Keratinocyte (primary cell): ENCODE measurements at regions not wholly inside any gene's neighbourhood (a gene's known extent, or its start where the extent isn't known, plus 50 kb on each side); places are given as distances from the start of the nearest gene placed in this dataset.

Source experiments
- DNase-seq: peaks from one replicate; pipeline ENCODE4 v3.0.0-alpha.2; 2011; ENCODE audit warnings: low read depth, missing footprints, low spot score
- FAIRE-seq: peaks from 2 replicates; lab custom pipeline; 2011; peaks lifted over from hg19 to GRCh38; lab: Jason Lieb, UNC
- H2AFZ ChIP-seq: 2 replicates; pipeline ENCODE4 v1.6.0; 2012; ENCODE audit warnings: low read length, control low read depth, inconsistent platforms; ENCODE audit not compliant: control insufficient read depth
- H3K27ac ChIP-seq: 2 replicates; pipeline ENCODE4 v1.5.1; 2011; ENCODE audit warnings: low read length; ENCODE audit not compliant: control insufficient read depth, insufficient read depth
- H3K27me3 ChIP-seq: 3 replicates; pipeline ENCODE4 v1.6.0; 2011; ENCODE audit warnings: low read length; ENCODE audit not compliant: control insufficient read depth, insufficient read depth; ENCODE audit errors: extremely low read depth
- H3K36me3 ChIP-seq, 2 experiments: 2 replicates in 1 of 2; 3 replicates in 1 of 2; pipeline ENCODE4 v1.5.1; 2011; ENCODE audit warnings: low read length in 2 of 2, mild to moderate bottlenecking in 1 of 2; ENCODE audit not compliant: control insufficient read depth in 2 of 2, insufficient read depth in 2 of 2; ENCODE audit errors: extremely low read depth in 1 of 2
- H3K4me1 ChIP-seq: 3 replicates; pipeline ENCODE4 v1.5.1; 2011; ENCODE audit warnings: low read length; ENCODE audit not compliant: control insufficient read depth, insufficient read depth; ENCODE audit errors: extremely low read depth
- H3K4me2 ChIP-seq: 3 replicates; pipeline ENCODE4 v1.6.0; 2011; ENCODE audit warnings: low read depth, low read length; ENCODE audit not compliant: control insufficient read depth, insufficient read depth; ENCODE audit errors: extremely low read depth
- H3K4me3 ChIP-seq, 3 experiments: fragments of 200-600 bp in 1 of 3; sonication (generic) in 1 of 3; 2 replicates in 2 of 3; 3 replicates in 1 of 3; pipeline ENCODE4 v1.5.1; 2011 to 2016; ENCODE audit warnings: low read length in 3 of 3, mild to moderate bottlenecking in 3 of 3, control low read depth in 2 of 3, inconsistent platforms in 1 of 3, low read depth in 1 of 3, mixed read lengths in 1 of 3, mixed run types in 1 of 3, moderate library complexity in 1 of 3; ENCODE audit not compliant: control insufficient read depth in 2 of 3, insufficient read depth in 2 of 3; ENCODE audit errors: extremely low read depth in 1 of 3
- H3K79me2 ChIP-seq: 2 replicates; pipeline ENCODE4 v1.6.0; 2012; ENCODE audit warnings: low read length; ENCODE audit not compliant: control insufficient read depth, insufficient read depth
- H3K9ac ChIP-seq: 3 replicates; pipeline ENCODE4 v1.6.0; 2011; ENCODE audit warnings: low read length; ENCODE audit not compliant: control insufficient read depth, insufficient read depth; ENCODE audit errors: extremely low read depth
- H3K9me1 ChIP-seq: 3 replicates; pipeline ENCODE4 v1.6.0; 2011; ENCODE audit warnings: low read length; ENCODE audit not compliant: control insufficient read depth, insufficient read depth; ENCODE audit errors: extremely low read depth
- H3K9me3 ChIP-seq: 2 replicates; pipeline ENCODE4 v1.5.1; 2012; ENCODE audit warnings: low read depth, low read length; ENCODE audit not compliant: control insufficient read depth
- H4K20me1 ChIP-seq: 3 replicates; pipeline ENCODE4 v1.6.0; 2011; ENCODE audit warnings: low read length; ENCODE audit not compliant: control insufficient read depth, insufficient read depth; ENCODE audit errors: extremely low read depth
- CTCF ChIP-seq, 3 experiments: IDR thresholded peaks in 1 of 3; conservative IDR thresholded peaks in 1 of 3; optimal IDR thresholded peaks in 1 of 3; 2 replicates in 2 of 3; 3 replicates in 1 of 3; pipeline versions ENCODE3 to v1.5.1; 2011; ENCODE audit warnings: low read length in 3 of 3, mild to moderate bottlenecking in 3 of 3, moderate library complexity in 2 of 3, control low read depth in 1 of 3, inconsistent platforms in 1 of 3; ENCODE audit not compliant: insufficient read depth in 2 of 3; ENCODE audit errors: extremely low read depth in 1 of 3
- EZH2 ChIP-seq: IDR thresholded peaks from one replicate; pipeline ENCODE4 v1.6.1; 2012; ENCODE audit warnings: inconsistent platforms, mild to moderate bottlenecking, low read length, moderate library complexity
- dilution Hi-C: fragments of 300-500 bp; cut with MboI; formaldehyde crosslinking; loops from one replicate; pipeline ENCODE4 v1.7.0; 2020; ENCODE audit warnings: low sequenced_read_pairs; ENCODE audit not compliant: extremely low pct_ligation_motif_present

- dilution Hi-C loops: no loop called here
- Histone ChIP-seq H3K27me3 (no peaks in the 10 kb centered on the region), H3K4me3 (no peak overlapping the region), H3K9me1 (no peaks in the 10 kb centered on the region), H2AFZ (no peak overlapping the region), H3K27ac (no peak overlapping the region), H3K9me3 (no peaks in the 10 kb centered on the region), H3K36me3 (no peaks in the 10 kb centered on the region), H4K20me1 (no peaks in the 10 kb centered on the region), H3K9ac (no peak overlapping the region), H3K4me1 (peaks cover 36% of the 10 kb centered on the region), H3K4me2 (no peak overlapping the region), H3K79me2 (no peaks in the 10 kb centered on the region)
- FAIRE-seq: peak; percentile 79
- TF ChIP-seq CTCF (optimal IDR thresholded peaks at IDR 0.05 in 1 of 3, IDR thresholded peaks at IDR 0.05 in 1 of 3, conservative IDR thresholded peaks at IDR 0.05 in 1 of 3; ENCODE audit: extremely low read depth in 1 of 3, insufficient read depth in 2 of 3, low read length in 3 of 3) (no peak), EZH2 (no peak)
- no peak for DNase-seq
Observed at GRCh38 chr13:30121666-30122065, 185.7 kb downstream of the KATNAL1 start.

- DNase-seq (no peak), FAIRE-seq (no peak)
- no peak overlapping the region for H2AFZ ChIP-seq
- no peaks in the 10 kb centered on the region for H3K79me2 ChIP-seq
- H3K9me3 ChIP-seq: no peaks in the 10 kb centered on the region
- no peaks in the 10 kb centered on the region for H3K27me3 ChIP-seq
- TF ChIP-seq CTCF (optimal IDR thresholded peaks at IDR 0.05 in 1 of 3, IDR thresholded peaks at IDR 0.05 in 1 of 3, conservative IDR thresholded peaks at IDR 0.05 in 1 of 3; ENCODE audit: extremely low read depth in 1 of 3, insufficient read depth in 2 of 3, low read length in 3 of 3) (no peak), EZH2 (no peak)
- no peaks in the 10 kb centered on the region for H3K36me3 ChIP-seq
- no peak overlapping the region for H3K27ac ChIP-seq
- H3K4me2 ChIP-seq: no peak overlapping the region
- dilution Hi-C loops: no loop called here
- peaks cover 36% of the 10 kb centered on the region for H3K4me1 ChIP-seq
- H3K9me1 ChIP-seq: no peaks in the 10 kb centered on the region
- H3K4me3 ChIP-seq: no peak overlapping the region
- no peak overlapping the region for H3K9ac ChIP-seq
- H4K20me1 ChIP-seq: no peaks in the 10 kb centered on the region
Observed at GRCh38 chr13:30121244-30121643, 186.1 kb downstream of the KATNAL1 start.
